ENCODE measurements at regions not wholly inside any gene's neighbourhood (a gene's known extent, or its start where the extent isn't known, plus 50 kb on each side); places are given as distances from the start of the nearest gene placed in this dataset.

GRCh38 chr9:18385696-18386490 is 88.1 kb upstream of the ADAMTSL1 start:
- TF ChIP-seq CTCF (IDR thresholded peaks at IDR 0.05; ENCODE audit: insufficient read depth, low read length, poor library complexity, severe bottlenecking) (no peak), EZH2phosphoT487 (conservative IDR thresholded peaks at IDR 0.05; ENCODE audit: low read length) (no peak)

Data from SU-DHL-6 (cell line).